Nephron (organoid): ENCODE measurements at regions not wholly inside any gene's neighbourhood (a gene's known extent, or its start where the extent isn't known, plus 50 kb on each side); places are given as distances from the start of the nearest gene placed in this dataset.

ENCODE experiments used
- H3K27ac Mint-ChIP-seq, 3 experiments: 2 replicates each; pipeline ENCODE4 v1.8.0; 2020; ENCODE audit warnings: mixed read lengths in 3 of 3, mild to moderate bottlenecking in 2 of 3, moderate library complexity in 1 of 3
- H3K27me3 Mint-ChIP-seq: 2 replicates; pipeline ENCODE4 v1.8.0; 2021; ENCODE audit warnings: low read depth, mild to moderate bottlenecking, moderate library complexity, mixed read lengths
- H3K36me3 Mint-ChIP-seq: 2 replicates; pipeline ENCODE4 v1.8.0; 2020; ENCODE audit warnings: low read depth, mixed read lengths
- H3K4me1 Mint-ChIP-seq: 2 replicates; pipeline ENCODE4 v1.8.0; 2020; ENCODE audit warnings: mixed read lengths
- H3K4me3 Mint-ChIP-seq, 3 experiments: 2 replicates each; pipeline ENCODE4 v1.8.0; 2020; ENCODE audit warnings: mild to moderate bottlenecking in 3 of 3, mixed read lengths in 3 of 3, moderate library complexity in 2 of 3
- H3K9me3 Mint-ChIP-seq: 2 replicates; pipeline ENCODE4 v1.8.0; 2020; ENCODE audit warnings: mixed read lengths
- TF ChIP-seq, protein P1 (sequence below), 3 experiments: fragments of 200-600 bp; sonication (generic); IDR thresholded peaks; one replicate each; pipeline ENCODE4 v1.5.0; 2021; ENCODE audit warnings: antibody characterized with exemption in 3 of 3; ENCODE audit not compliant: unreplicated experiment in 3 of 3

DNA sequence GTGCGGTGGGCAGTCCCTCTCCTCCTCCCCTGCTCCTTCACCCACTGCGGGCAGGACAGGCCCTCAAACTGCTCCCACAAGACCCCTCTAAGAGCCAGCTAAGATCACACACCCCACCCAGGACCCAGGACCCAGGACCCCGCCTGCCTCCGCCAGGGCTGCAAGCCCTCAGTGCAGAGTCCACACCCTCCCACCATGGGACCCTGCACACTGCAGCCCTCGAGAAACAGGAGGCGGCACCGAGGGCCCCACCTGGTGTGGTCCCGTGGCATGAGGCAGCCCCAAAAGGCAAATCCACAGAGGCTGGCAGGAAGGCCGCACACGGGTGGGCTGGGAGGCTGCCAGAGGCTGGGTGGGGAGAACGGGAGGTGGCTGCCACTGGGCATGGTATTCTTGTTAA lies 94.7 kb downstream of the ENGASE start:
- TF ChIP-seq, protein P1, sequence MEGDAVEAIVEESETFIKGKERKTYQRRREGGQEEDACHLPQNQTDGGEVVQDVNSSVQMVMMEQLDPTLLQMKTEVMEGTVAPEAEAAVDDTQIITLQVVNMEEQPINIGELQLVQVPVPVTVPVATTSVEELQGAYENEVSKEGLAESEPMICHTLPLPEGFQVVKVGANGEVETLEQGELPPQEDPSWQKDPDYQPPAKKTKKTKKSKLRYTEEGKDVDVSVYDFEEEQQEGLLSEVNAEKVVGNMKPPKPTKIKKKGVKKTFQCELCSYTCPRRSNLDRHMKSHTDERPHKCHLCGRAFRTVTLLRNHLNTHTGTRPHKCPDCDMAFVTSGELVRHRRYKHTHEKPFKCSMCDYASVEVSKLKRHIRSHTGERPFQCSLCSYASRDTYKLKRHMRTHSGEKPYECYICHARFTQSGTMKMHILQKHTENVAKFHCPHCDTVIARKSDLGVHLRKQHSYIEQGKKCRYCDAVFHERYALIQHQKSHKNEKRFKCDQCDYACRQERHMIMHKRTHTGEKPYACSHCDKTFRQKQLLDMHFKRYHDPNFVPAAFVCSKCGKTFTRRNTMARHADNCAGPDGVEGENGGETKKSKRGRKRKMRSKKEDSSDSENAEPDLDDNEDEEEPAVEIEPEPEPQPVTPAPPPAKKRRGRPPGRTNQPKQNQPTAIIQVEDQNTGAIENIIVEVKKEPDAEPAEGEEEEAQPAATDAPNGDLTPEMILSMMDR (IDR thresholded peaks at IDR 0.05; ENCODE audit: unreplicated experiment in 3 of 3) = no peak
- no peaks in the 10 kb centered on the region for H3K9me3 Mint-ChIP-seq
- H3K4me3 Mint-ChIP-seq = no peak overlapping the region
- H3K36me3 Mint-ChIP-seq = no peaks in the 10 kb centered on the region
- H3K4me1 Mint-ChIP-seq = no peaks in the 10 kb centered on the region
- H3K27ac Mint-ChIP-seq = no peak overlapping the region
- H3K27me3 Mint-ChIP-seq = peaks cover 38% of the 10 kb centered on the region

DNA sequence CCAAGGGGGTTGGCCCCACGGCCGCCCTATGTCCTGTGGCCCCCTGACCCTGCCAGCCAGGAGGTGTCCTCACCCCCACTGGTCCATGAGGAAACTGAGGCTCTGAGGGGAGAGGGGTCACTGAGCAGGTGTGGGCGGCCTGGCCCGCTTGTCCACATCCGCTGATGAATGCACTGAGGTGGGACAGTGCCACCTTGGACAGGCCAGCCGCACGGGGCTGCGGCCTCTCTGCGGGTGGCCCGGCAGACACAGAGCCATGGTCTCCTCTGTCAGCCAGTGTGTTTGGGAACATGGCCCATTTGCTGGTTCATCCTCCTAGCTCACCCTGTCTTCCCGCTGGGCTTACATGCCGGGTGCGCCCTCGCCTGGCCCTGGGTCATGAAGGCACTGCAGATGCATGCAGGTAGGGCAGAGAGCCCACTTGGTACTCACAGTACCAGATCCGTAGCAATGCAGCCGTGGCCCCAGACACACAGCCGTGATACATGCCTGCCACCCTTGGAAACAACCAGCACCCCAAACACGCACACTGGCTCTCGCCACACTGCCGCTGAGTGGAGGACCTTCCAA lies 93.9 kb downstream of the ENGASE start:
- Mint-ChIP-seq H3K4me3 (no peak overlapping the region), H3K27ac (no peak overlapping the region), H3K9me3 (no peaks in the 10 kb centered on the region), H3K4me1 (no peaks in the 10 kb centered on the region), H3K36me3 (no peaks in the 10 kb centered on the region), H3K27me3 (peaks cover 35% of the 10 kb centered on the region)
- TF ChIP-seq, protein P1 (IDR thresholded peaks at IDR 0.05; ENCODE audit: unreplicated experiment in 3 of 3) = no peak

DNA sequence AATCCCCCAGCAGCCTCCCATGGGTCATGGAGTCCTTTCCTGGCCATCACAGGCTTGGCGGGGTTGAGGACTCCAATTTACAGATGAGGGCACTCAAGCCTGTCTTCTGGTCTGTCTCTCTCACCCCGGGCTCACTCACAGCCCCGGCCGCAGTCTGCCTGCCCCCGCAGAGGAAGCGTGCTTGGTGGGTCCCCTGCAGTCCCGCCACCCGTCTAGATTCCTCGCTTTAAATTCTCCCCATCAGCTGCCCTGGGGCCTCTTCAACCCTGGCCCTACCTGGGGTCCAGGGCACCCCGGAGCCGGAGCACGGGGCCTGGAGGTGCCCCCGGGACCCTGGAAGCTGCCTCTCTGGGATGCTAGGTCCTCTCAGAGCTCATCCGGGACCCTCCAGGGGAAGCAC lies 92.9 kb downstream of the ENGASE start:
- H3K9me3 Mint-ChIP-seq = no peaks in the 10 kb centered on the region
- H3K27me3 Mint-ChIP-seq = peaks cover 31% of the 10 kb centered on the region
- no peak overlapping the region for H3K27ac Mint-ChIP-seq
- no peaks in the 10 kb centered on the region for H3K4me1 Mint-ChIP-seq
- no peak overlapping the region for H3K4me3 Mint-ChIP-seq
- TF ChIP-seq, protein P1 (IDR thresholded peaks at IDR 0.05; ENCODE audit: unreplicated experiment in 3 of 3) = no peak
- no peaks in the 10 kb centered on the region for H3K36me3 Mint-ChIP-seq

DNA sequence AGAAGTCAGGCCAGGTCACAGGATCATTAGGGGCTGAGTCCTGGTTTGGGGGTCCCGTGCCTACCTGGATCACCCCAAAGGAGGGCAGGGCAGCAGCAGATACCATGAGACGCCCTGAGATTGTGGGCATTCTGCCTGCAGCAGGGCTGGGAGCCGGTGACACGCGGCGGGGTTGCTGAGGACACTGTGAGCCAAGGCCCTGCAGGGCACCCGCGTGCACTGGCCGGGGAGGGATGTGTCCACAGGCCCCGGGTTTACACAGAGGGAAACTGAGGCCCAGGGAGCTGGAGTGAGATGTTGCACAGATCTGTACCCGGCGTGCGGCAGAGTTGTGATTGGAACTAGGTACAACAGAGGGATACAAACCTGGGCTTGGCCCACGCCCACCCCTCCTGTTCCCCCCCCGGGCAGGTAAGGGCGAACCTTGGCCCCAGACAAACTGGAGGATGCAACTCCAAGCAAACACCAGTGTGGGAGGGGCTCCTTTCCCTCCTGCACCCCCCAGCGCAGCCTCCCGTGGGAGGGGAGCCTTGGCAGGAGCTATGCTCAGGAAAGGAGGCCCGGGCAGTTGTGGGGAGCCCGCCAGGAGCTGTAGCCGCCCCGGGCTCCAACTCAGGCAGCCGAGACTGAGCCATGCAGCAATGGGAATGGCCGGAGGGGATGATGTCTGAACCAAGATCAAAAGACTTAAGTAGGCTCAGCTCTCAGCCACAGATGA lies 91.3 kb downstream of the ENGASE start:
- Mint-ChIP-seq H3K9me3 (no peaks in the 10 kb centered on the region), H3K36me3 (no peaks in the 10 kb centered on the region), H3K4me3 (no peak overlapping the region), H3K27ac (no peak overlapping the region), H3K27me3 (peaks cover 42% of the 10 kb centered on the region), H3K4me1 (peaks cover 5% of the 10 kb centered on the region)
- TF ChIP-seq, protein P1 (IDR thresholded peaks at IDR 0.05; ENCODE audit: unreplicated experiment in 3 of 3) = no peak

DNA sequence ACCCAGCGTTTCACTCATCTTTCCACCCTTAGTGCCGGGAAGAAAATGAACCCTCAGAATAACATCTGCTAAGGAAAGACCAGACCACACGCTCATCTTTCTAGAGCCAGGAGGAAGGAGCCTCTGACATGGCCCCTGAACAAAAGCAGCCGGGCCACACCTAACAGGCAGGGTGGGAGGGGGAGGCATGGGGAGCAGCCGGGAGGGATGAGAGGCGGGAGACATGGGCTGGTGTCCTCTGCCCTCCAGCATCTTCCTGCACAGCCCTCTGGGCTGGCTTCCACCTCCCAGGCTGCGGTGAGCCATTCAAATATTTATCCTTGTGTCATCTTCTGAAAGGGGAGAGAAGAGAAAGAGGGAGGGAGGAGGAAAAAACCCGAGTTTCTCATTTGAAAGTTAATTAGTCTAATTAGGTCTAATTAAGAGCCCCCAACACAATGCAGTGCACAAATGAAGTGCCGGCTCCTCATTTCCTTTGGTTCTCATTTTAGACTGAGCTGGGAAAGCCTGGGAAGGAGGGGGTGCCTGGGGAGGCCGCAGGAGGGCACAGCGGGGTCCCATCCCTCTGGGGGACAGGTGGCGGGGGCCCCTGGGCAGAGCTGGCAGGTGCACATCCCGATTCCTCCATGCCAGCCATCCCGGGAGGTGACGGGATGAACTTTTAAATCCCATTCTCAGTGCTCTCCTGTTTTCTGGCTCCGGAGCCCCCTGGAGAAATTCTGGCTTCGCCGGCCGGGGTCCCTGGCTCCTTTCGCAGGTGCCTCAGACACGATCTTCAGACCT lies 90.5 kb downstream of the ENGASE start:
- H3K4me1 Mint-ChIP-seq = peaks cover 5% of the 10 kb centered on the region
- H3K4me3 Mint-ChIP-seq = no peak overlapping the region
- no peaks in the 10 kb centered on the region for H3K9me3 Mint-ChIP-seq
- TF ChIP-seq, protein P1 (IDR thresholded peaks at IDR 0.05; ENCODE audit: unreplicated experiment in 3 of 3) = no peak
- H3K27me3 Mint-ChIP-seq = peaks cover 45% of the 10 kb centered on the region
- H3K27ac Mint-ChIP-seq = no peak overlapping the region
- no peaks in the 10 kb centered on the region for H3K36me3 Mint-ChIP-seq
